ENCODE measurements at regions not wholly inside any gene's neighbourhood (a gene's known extent, or its start where the extent isn't known, plus 50 kb on each side); places are given as distances from the start of the nearest gene placed in this dataset.

DNA sequence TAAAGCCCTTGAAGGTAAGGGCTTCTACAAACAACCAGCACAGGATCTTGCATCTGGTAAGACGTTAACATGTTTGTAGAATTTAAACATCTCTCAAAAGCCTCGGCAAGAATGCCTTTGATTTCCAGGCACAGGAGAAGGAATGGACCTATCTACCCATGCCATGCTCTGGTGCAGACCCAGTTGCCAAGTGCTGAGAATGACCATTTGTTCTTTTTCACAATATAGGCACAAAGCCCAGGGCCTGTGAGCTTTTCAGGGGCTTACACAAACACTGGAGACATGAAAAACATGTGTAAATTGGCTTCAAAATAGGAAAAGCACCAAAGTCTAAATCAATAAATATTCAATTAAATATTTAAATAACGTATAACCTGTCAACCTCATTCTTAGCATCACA, 266.9 kb upstream of the TTC14 start (continued):
- TF ChIP-seq, protein P1, sequence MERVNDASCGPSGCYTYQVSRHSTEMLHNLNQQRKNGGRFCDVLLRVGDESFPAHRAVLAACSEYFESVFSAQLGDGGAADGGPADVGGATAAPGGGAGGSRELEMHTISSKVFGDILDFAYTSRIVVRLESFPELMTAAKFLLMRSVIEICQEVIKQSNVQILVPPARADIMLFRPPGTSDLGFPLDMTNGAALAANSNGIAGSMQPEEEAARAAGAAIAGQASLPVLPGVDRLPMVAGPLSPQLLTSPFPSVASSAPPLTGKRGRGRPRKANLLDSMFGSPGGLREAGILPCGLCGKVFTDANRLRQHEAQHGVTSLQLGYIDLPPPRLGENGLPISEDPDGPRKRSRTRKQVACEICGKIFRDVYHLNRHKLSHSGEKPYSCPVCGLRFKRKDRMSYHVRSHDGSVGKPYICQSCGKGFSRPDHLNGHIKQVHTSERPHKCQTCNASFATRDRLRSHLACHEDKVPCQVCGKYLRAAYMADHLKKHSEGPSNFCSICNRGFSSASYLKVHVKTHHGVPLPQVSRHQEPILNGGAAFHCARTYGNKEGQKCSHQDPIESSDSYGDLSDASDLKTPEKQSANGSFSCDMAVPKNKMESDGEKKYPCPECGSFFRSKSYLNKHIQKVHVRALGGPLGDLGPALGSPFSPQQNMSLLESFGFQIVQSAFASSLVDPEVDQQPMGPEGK (CRISPR knock-in tag; IDR thresholded peaks at IDR 0.05; ENCODE audit: borderline replicate concordance), result no peak
- no peak for TF ChIP-seq TSC22D4 (tag; IDR thresholded peaks at IDR 0.05)
- no peak for TF ChIP-seq HES1 (IDR thresholded peaks at IDR 0.05; ENCODE audit: low read depth)
- TF ChIP-seq WHSC1 (IDR thresholded peaks at IDR 0.05; ENCODE audit: low read length), result no peak
- no peak for TF ChIP-seq HLTF (IDR thresholded peaks at IDR 0.05)
- TF ChIP-seq HDAC6 (IDR thresholded peaks at IDR 0.05; ENCODE audit: low read depth, low read length), result no peak
- TF ChIP-seq RBM39 (optimal IDR thresholded peaks at IDR 0.05; ENCODE audit: low read depth, low read length), result no peak
- TF ChIP-seq HMG20B (CRISPR knock-in tag; IDR thresholded peaks at IDR 0.05), result no peak

- ATAC-seq (no peak), DNase-seq (ENCODE audit: extremely low read depth in 1 of 4, low spot score in 3 of 4) (no peak), FAIRE-seq (no peak)
- no peak overlapping the region for H3K4me2 ChIP-seq (ENCODE audit: insufficient read depth, low read length)
- H3K9me3 ChIP-seq (replicated peaks; ENCODE audit: control insufficient read depth, insufficient read depth, low read depth, low read length), result no peaks in the 10 kb centered on the region; the same call in 1 of the 2 replicates
- no peaks in the 10 kb centered on the region for H3K36me3 ChIP-seq (ENCODE audit: control insufficient read depth, insufficient read depth, low read length)
- H4K20me1 ChIP-seq (replicated peaks; ENCODE audit: control insufficient read depth, insufficient read depth, low read length), result no peaks in the 10 kb centered on the region
- POLR2A ChIA-PET, result no interaction called here
- TF ChIP-seq ZNF12 (CRISPR knock-in tag; IDR thresholded peaks at IDR 0.05) (no peak), ZNF384 (IDR thresholded peaks at IDR 0.05; ENCODE audit: low read depth, low read length) (no peak), ZKSCAN3 (CRISPR knock-in tag; IDR thresholded peaks at IDR 0.05) (no peak), EZH2 (IDR thresholded peaks at IDR 0.05; ENCODE audit: borderline replicate concordance, low read depth, low read length) (no peak), ZNF766 (CRISPR knock-in tag; conservative IDR thresholded peaks at IDR 0.05) (no peak), EHMT2 (IDR thresholded peaks at IDR 0.05) (no peak), RBM34 (IDR thresholded peaks at IDR 0.05; ENCODE audit: borderline replicate concordance, insufficient read depth, low read length) (no peak)
- CTCF ChIA-PET (ENCODE audit: low intra/inter-chr PET ratio), result no interaction called here
- H3K9me1 ChIP-seq (ENCODE audit: control insufficient read depth, insufficient read depth, low read length), result no peaks in the 10 kb centered on the region
- no peaks in the 10 kb centered on the region for H3K27me3 ChIP-seq (ENCODE audit: control insufficient read depth in 2 of 2, insufficient read depth in 2 of 2, low read length in 2 of 2)
- no peak overlapping the region for H3K4me3 ChIP-seq
- H2AFZ ChIP-seq (ENCODE audit: low read depth, low read length), result no peak overlapping the region
- WGBS (ENCODE audit: insufficient coverage, low coverage, missing lambda C conversion rate), result 0% methylated on average over 2 of the region's 2 CpGs
- in situ Hi-C loops (cut with MboI) (no loop called here), intact Hi-C loops (cut with micrococcal nuclease) (no loop called here)
- BruUV-seq (replicated peaks), result no TSS peak
- no peak overlapping the region for H3K9ac ChIP-seq (ENCODE audit: insufficient read depth in 1 of 2, low read depth in 2 of 2, low read length in 2 of 2)
- H3K79me2 ChIP-seq (ENCODE audit: control insufficient read depth, insufficient read depth, low read length), result no peaks in the 10 kb centered on the region
- H3K27ac ChIP-seq (ENCODE audit: extremely low read depth, low read depth, low read length), result no peak overlapping the region
- H3K4me1 ChIP-seq (replicated peaks in 1 of 2; ENCODE audit: control insufficient read depth in 2 of 2, insufficient read depth in 2 of 2, low read length in 2 of 2), result no peaks in the 10 kb centered on the region
These were observed 261.6 kb upstream of the TTC14 start for GRCh38 chr3:180340395-180340794.
